ELF-1 (cell line): ENCODE measurements at regions not wholly inside any gene's neighbourhood (a gene's known extent, or its start where the extent isn't known, plus 50 kb on each side); places are given as distances from the start of the nearest gene placed in this dataset.

Experiments used
- DNase-seq: peaks from one replicate; pipeline ENCODE4 v3.0.0-alpha.2; 2016; ENCODE audit warnings: low read depth, low spot score

DNA sequence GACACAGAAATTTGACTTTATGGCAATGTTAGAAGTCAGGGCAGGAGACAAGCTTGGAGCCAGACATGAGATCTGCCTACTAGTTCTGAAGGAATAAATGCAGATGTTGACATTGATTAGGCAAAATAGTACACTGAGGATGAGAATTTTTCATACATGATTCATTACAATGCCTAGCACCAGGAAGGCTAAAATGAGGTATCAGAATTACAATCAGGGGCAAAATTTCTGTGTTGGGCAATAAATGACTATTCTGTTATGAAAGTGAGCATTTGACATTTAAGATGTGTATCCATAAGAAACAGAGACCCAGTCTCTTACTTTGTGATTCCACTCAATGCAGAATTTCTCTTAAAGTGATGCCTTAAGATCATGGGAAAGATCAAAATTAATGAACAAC is 92.4 kb upstream of the CDH10 start:
- DNase-seq: no peak

- DNase-seq: no peak
Measured at GRCh38 chr5:24735284-24735683, 90.5 kb upstream of the CDH10 start.

DNA sequence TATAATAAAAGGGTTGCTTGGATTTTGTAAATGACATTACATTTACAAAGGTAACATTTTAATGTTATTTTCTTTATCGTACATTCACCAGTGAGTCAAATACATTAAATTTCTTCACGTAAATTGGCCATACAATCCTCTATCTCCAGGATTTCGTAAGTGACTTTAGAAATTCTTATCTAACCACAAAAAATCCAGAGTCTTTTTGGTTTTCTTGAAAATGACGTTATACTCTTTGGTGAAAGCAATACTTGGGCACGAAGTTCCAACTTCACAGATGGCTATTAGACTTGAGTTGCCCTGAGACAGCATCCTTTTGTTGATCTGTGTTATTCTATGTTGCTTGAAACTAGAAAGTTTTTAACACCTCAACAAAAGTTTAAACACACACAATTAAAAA is 87.4 kb upstream of the CDH10 start:
- DNase-seq: no peak

- DNase-seq: no peak
Measured at GRCh38 chr5:24720743-24721142, 76.0 kb upstream of the CDH10 start.

- no peak for DNase-seq
Measured at GRCh38 chr5:24714746-24715145, 70.0 kb upstream of the CDH10 start.

DNA sequence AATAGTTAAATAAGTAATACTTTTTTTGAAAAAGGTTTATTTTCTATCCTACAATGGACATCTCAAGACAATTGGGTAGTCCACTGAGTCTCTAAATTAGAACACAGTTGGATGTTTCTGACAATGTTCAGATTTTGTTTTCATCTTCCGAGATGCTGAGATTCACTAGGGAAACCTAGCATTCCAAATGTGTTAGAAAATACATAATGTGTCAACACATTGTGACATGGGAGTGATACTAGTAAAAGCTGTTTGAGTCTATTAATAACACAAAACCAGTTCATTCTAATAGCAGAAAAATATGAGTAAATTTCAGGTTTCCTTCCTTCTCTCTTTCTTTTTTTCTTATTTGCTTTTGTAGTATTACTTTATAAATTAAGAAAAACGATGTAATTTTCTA is 68.2 kb upstream of the CDH10 start:
- no peak for DNase-seq

- DNase-seq: no peak
Measured at GRCh38 chr5:24712047-24712446, 67.3 kb upstream of the CDH10 start.

- no peak for DNase-seq
Measured at GRCh38 chr5:24703934-24704333, 59.2 kb upstream of the CDH10 start.
